ENCODE measurements at regions not wholly inside any gene's neighbourhood (a gene's known extent, or its start where the extent isn't known, plus 50 kb on each side); places are given as distances from the start of the nearest gene placed in this dataset.

DNA sequence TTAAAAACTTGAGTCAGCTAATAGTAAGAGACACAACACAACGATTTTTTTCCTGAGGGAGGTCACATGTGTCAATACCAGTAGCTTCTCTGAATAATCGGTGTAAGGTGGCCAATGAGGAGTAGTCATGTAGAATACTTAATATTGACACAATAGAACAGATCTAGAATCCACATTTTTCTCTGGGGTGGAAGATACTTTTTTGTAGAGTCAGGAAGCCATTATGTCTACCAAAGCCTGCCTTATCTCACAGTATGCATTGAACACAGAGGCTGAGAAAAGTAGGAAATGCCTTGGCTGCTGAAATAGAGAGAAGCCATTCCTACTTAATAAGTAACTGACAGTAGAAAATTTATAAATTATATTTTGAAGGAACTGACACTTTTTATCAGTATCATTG is 725.0 kb downstream of the METTL15 start:
- Mint-ChIP-seq H3K27me3 (ENCODE audit: insufficient read depth, unreplicated experiment) (no peaks in the 10 kb centered on the region), H3K36me3 (ENCODE audit: insufficient read depth, unreplicated experiment) (peaks cover 7% of the 10 kb centered on the region), H3K4me1 (ENCODE audit: insufficient read depth, unreplicated experiment) (peaks cover 41% of the 10 kb centered on the region), H3K27ac (ENCODE audit: low read depth, unreplicated experiment) (peak overlapping the region; percentile 70), H3K9me3 (ENCODE audit: unreplicated experiment) (no peaks in the 10 kb centered on the region), H3K4me3 (ENCODE audit: unreplicated experiment) (no peak overlapping the region)
- BruUV-seq (replicated peaks): TSS peak; percentile 58
- DNase-seq (ENCODE audit: unreplicated experiment): no peak
- POLR2A ChIA-PET: interaction anchor here (2.5 kb wide), 1 partner anchor 10 kb away, joined by 7 read pairs; no protein-coding TSS in a partner anchor
- CTCF ChIA-PET: interaction anchor here (0.6 kb wide), 1 partner anchor 133 kb away, joined by 3 read pairs; no protein-coding TSS in a partner anchor
- intact Hi-C loops (cut with micrococcal nuclease): no loop called here
- TF ChIP-seq, protein P1, sequence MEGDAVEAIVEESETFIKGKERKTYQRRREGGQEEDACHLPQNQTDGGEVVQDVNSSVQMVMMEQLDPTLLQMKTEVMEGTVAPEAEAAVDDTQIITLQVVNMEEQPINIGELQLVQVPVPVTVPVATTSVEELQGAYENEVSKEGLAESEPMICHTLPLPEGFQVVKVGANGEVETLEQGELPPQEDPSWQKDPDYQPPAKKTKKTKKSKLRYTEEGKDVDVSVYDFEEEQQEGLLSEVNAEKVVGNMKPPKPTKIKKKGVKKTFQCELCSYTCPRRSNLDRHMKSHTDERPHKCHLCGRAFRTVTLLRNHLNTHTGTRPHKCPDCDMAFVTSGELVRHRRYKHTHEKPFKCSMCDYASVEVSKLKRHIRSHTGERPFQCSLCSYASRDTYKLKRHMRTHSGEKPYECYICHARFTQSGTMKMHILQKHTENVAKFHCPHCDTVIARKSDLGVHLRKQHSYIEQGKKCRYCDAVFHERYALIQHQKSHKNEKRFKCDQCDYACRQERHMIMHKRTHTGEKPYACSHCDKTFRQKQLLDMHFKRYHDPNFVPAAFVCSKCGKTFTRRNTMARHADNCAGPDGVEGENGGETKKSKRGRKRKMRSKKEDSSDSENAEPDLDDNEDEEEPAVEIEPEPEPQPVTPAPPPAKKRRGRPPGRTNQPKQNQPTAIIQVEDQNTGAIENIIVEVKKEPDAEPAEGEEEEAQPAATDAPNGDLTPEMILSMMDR (IDR thresholded peaks at IDR 0.05; ENCODE audit: unreplicated experiment): no peak

DNA sequence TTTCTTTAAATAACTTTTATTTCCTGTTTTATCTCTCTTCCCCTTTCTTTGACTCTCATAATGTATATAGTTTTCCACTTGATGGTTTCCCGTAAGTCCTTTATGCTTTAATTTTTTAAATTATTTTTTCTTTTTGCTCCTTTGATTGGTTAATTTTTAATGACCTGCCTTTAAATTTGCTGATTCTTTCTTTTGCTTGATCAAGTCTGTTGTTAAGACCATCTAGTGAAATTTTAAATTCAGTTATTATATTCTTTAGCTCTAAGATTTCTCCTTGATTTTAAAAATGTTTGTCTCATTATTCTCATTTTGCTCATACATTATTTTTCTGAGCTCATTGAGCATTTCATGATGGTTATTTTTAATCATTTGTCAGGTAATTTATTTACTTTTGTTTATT is 718.6 kb downstream of the METTL15 start:
- no peak overlapping the region for H3K27ac Mint-ChIP-seq (ENCODE audit: low read depth, unreplicated experiment)
- H3K4me1 Mint-ChIP-seq (ENCODE audit: insufficient read depth, unreplicated experiment): peaks cover 7% of the 10 kb centered on the region
- ChIA-PET POLR2A (interaction anchor here (0.7 kb wide), 1 partner anchor 1010 kb away, joined by 4 read pairs; no protein-coding TSS in a partner anchor), CTCF (interaction anchor here (0.6 kb wide), 1 partner anchor 290 kb away, joined by 3 read pairs; no protein-coding TSS in a partner anchor)
- no peak overlapping the region for H3K4me3 Mint-ChIP-seq (ENCODE audit: unreplicated experiment)
- H3K36me3 Mint-ChIP-seq (ENCODE audit: insufficient read depth, unreplicated experiment): no peaks in the 10 kb centered on the region
- intact Hi-C loops (cut with micrococcal nuclease): no loop called here
- DNase-seq (ENCODE audit: unreplicated experiment): no peak
- peaks cover 10% of the 10 kb centered on the region for H3K9me3 Mint-ChIP-seq (ENCODE audit: unreplicated experiment)
- TF ChIP-seq, protein P1 (IDR thresholded peaks at IDR 0.05; ENCODE audit: unreplicated experiment): no peak
- H3K27me3 Mint-ChIP-seq (ENCODE audit: insufficient read depth, unreplicated experiment): no peaks in the 10 kb centered on the region
- no TSS peak for BruUV-seq (replicated peaks)

DNA sequence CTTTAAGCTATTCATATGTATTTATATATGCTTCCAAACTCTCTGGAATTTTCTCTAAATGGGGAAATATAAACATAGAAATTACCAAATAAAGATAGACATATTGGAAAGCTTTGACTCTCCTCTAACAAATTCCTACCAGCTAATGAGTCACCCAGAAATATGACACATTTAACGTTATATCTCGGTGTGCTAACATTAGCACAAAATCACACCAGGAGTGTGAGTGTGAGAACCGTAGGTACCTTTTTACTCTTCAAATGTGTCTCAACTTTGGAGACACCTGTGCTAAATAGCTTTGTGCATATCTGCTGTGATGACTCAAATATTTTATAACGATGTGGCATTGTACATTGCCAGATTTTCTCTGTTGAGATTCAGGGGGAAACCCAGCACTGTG is 714.4 kb downstream of the METTL15 start:
- Mint-ChIP-seq H3K36me3 (ENCODE audit: insufficient read depth, unreplicated experiment) (no peaks in the 10 kb centered on the region), H3K9me3 (ENCODE audit: unreplicated experiment) (peaks cover 10% of the 10 kb centered on the region), H3K4me3 (ENCODE audit: unreplicated experiment) (no peak overlapping the region), H3K4me1 (ENCODE audit: insufficient read depth, unreplicated experiment) (peaks cover 30% of the 10 kb centered on the region), H3K27ac (ENCODE audit: low read depth, unreplicated experiment) (no peak overlapping the region), H3K27me3 (ENCODE audit: insufficient read depth, unreplicated experiment) (no peaks in the 10 kb centered on the region)
- CTCF ChIA-PET: interaction anchor here (0.8 kb wide), 1 partner anchor 695 kb away, joined by 3 read pairs; no protein-coding TSS in a partner anchor
- TF ChIP-seq, protein P1 (IDR thresholded peaks at IDR 0.05; ENCODE audit: unreplicated experiment): no peak
- intact Hi-C loops (cut with micrococcal nuclease): no loop called here
- peak; percentile 62 for DNase-seq (ENCODE audit: unreplicated experiment)
- BruUV-seq (replicated peaks): no TSS peak
- POLR2A ChIA-PET: interaction anchor here (0.9 to 2.3 kb wide), 3 partner anchors 11 to 113 kb away, joined by 3 to 7 read pairs (median 4); no protein-coding TSS in a partner anchor

DNA sequence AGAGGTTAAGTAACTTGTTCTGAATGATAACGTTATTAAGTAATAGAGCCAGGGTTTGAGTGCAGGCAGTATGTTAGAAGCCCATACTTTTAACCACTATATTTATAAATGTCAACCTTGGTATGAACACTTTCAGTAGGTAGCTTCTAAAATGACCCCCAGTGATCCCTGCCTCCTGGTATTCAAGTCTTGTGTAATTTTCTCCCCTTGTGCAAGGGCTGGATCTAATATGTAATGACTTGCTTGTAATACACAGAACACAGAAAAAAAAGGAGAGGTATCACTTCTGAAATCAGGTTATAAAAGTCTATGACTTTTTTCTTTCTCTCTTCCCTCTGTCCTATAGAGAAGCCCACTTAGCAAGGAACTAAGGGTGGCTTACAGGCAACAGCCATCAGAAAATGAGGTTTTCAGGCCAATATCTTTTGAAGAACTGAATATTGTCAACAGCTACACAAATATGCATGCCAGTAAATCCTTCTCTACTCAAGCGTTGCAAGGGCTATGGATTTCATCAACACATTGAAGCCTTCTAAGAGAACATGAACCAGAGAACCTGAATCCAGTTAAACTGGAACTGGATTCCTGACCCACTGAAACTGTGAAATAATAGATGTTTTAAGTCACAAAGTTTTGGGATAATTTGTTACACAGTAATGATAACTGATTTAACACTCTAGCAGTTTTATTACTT is 712.3 kb downstream of the METTL15 start:
- peak overlapping the region; percentile 46 for H3K27ac Mint-ChIP-seq (ENCODE audit: low read depth, unreplicated experiment)

More for the DNA sequence above, 712.3 kb downstream of the METTL15 start:
- ChIA-PET CTCF (interaction anchor here (0.7 kb wide), 1 partner anchor 244 kb away, joined by 3 read pairs; no protein-coding TSS in a partner anchor), POLR2A (interaction anchor here (0.6 to 0.7 kb wide), 3 partner anchors 14 to 74 kb away, joined by 3 to 4 read pairs (median 3); no protein-coding TSS in a partner anchor)
- peaks cover 34% of the 10 kb centered on the region for H3K4me1 Mint-ChIP-seq (ENCODE audit: insufficient read depth, unreplicated experiment)
- H3K36me3 Mint-ChIP-seq (ENCODE audit: insufficient read depth, unreplicated experiment): no peaks in the 10 kb centered on the region
- no peaks in the 10 kb centered on the region for H3K9me3 Mint-ChIP-seq (ENCODE audit: unreplicated experiment)
- no TSS peak for BruUV-seq (replicated peaks)
- peak; percentile 80 for DNase-seq (ENCODE audit: unreplicated experiment)
- H3K4me3 Mint-ChIP-seq (ENCODE audit: unreplicated experiment): no peak overlapping the region
- no peaks in the 10 kb centered on the region for H3K27me3 Mint-ChIP-seq (ENCODE audit: insufficient read depth, unreplicated experiment)
- TF ChIP-seq, protein P1 (IDR thresholded peaks at IDR 0.05; ENCODE audit: unreplicated experiment): no peak
- intact Hi-C loops (cut with micrococcal nuclease): no loop called here
